ENCODE measurements at regions not wholly inside any gene's neighbourhood (a gene's known extent, or its start where the extent isn't known, plus 50 kb on each side); places are given as distances from the start of the nearest gene placed in this dataset.
A peak's percentile ranks its signal among the peaks of the same experiment; 100 is the strongest.

GRCh38 chr4:26806331-26806730 lies 54.3 kb upstream of the STIM2 start:
- ATAC-seq (peak; percentile 72), DNase-seq (ENCODE audit: low spot score in 2 of 2) (no peak)
- H3K4me3 Mint-ChIP-seq, result no peak overlapping the region
- H3K27ac Mint-ChIP-seq, result no peak overlapping the region
- H3K36me3 Mint-ChIP-seq, result no peaks in the 10 kb centered on the region
- H3K9me3 Mint-ChIP-seq, result peaks cover 4% of the 10 kb centered on the region
- peaks cover 16% of the 10 kb centered on the region for H3K4me1 Mint-ChIP-seq

DNA sequence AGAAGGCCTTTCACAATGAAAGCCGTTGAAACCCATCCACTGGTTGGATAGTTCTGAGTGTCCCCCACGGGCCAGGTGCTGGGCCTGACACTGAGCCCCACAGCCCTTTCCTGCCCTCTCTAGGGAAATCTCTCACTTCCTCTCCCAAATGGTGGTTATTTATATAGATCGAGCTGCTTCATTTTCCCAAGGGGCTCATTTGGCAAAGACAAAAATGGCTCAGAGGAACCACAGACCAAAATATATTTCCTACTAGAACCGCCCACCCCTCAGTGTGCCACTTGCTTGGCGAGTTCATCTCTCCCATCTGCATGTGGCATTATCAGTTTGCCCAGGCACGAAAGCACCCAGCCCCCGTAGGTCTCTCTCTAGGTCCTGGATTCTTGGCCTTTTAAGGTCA lies 53.3 kb upstream of the STIM2 start:
- Mint-ChIP-seq H3K4me1 (peaks cover 26% of the 10 kb centered on the region), H3K4me3 (no peak overlapping the region), H3K9me3 (peaks cover 5% of the 10 kb centered on the region), H3K27ac (no peak overlapping the region), H3K36me3 (no peaks in the 10 kb centered on the region)
- ATAC-seq, result no peak
- DNase-seq (ENCODE audit: low spot score in 2 of 2), result no peak

- no peak overlapping the region for H3K4me3 Mint-ChIP-seq
- no peaks in the 10 kb centered on the region for H3K36me3 Mint-ChIP-seq
- peaks cover 23% of the 10 kb centered on the region for H3K4me1 Mint-ChIP-seq
- H3K9me3 Mint-ChIP-seq, result peaks cover 5% of the 10 kb centered on the region
- ATAC-seq, result no peak
- H3K27ac Mint-ChIP-seq, result no peak overlapping the region
- no peak for DNase-seq (ENCODE audit: low spot score in 2 of 2)
Measured at GRCh38 chr4:26809811-26810210, 50.8 kb upstream of the STIM2 start.

Data from stimulated activated effector memory CD8-positive, alpha-beta T cell treated with anti-CD3 and anti-CD28 coated beads, Interleukin-12 subunit alpha, Interleukin-12 subunit beta, amount 100 ng/mL, for 72 hours (primary cell).